ENCODE measurements at regions not wholly inside any gene's neighbourhood (a gene's known extent, or its start where the extent isn't known, plus 50 kb on each side); places are given as distances from the start of the nearest gene placed in this dataset.
"Not testable (repeated sequence)": the region's sequence is repeated elsewhere in the genome, so short reads cannot be mapped to it uniquely, and the experiment has no call there.

- ATAC-seq (ENCODE audit: poor library complexity) (peak; percentile 45), DNase-seq (no peak)
- intact Hi-C loops (cut with DNase I), result no loop called here
Observed at GRCh38 chr7:19554581-19554980, 154.3 kb downstream of the POLR1F start.

DNA sequence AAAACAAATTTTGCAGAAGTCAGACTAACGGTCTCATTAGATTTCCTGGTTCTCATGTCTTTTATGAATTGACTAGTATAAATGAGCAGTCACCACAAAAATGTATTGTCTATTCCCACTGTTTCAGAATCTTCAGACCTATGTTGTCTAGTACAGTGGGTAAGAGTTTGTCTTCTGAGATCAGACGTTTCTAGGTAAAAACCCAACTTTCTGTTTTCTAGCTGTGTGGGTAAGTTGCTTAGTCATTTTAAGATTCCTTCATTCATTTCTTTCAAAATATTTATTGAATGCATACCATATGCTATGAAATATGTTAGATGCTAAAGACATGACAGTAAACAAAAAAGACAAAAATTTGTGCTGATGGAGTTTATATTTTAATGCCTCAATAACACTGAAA lies 156.3 kb downstream of the POLR1F start:
- intact Hi-C loops (cut with DNase I), result no loop called here
- DNase-seq (no peak), ATAC-seq (ENCODE audit: poor library complexity) (no peak)

DNA sequence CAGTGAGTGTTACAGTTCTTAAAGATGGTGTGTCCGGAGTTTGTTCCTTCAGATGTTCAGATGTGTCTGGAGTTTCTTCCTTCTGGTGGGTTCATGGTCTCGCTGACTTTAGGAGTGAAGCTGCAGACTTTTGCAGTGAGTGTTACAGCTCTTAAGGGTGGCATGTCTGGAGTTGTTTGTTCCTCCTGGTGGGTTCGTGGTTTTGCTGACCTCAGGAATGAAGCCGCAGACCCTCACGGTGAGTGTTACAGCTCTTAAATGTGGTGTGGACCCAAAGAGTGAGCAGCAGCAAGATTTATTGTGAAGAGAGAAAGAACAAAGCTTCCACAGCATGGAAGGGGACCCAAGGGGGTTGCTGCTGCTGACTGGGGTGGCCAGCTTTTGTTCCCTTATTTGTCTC lies 159.6 kb downstream of the POLR1F start:
- ATAC-seq (ENCODE audit: poor library complexity); intact Hi-C loops (cut with DNase I): not testable (repeated sequence)

DNA sequence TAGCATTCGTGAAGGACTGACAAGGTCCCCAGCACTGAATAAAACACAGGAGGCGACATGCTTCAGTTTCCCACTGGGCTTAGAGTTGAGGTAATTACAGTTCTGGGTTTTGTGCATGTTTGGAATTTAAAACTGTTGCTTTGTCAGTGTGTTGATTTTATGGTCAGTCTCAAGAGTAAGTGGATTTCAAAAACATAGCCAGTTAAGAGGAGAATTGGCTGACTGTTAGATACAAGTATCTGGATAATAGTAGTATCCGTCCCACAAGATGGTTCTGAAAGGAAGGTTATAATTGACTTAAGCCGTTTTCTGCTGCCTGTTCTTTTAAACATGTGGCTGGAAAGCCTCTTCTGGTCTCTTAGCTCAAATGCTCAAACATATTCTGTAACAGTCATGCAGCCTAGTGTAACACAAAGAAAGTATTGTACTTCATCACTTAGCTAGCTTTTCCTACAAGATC lies 170.9 kb downstream of the POLR1F start:
- DNase-seq, result no peak
- intact Hi-C loops (cut with DNase I), result no loop called here
- ATAC-seq (ENCODE audit: poor library complexity), result peak; percentile 71

More for the DNA sequence above, 159.6 kb downstream of the POLR1F start:
- not testable (repeated sequence) for DNase-seq

GRCh38 chr7:19533266-19533665 lies 175.6 kb downstream of the POLR1F start:
- intact Hi-C loops (cut with DNase I), result no loop called here
- ATAC-seq (ENCODE audit: poor library complexity) (no peak), DNase-seq (no peak)

- DNase-seq, result no peak
- intact Hi-C loops (cut with DNase I), result no loop called here
- ATAC-seq (ENCODE audit: poor library complexity), result peak; percentile 95
Observed at GRCh38 chr7:19530852-19531251, 178.0 kb downstream of the POLR1F start.

DNA sequence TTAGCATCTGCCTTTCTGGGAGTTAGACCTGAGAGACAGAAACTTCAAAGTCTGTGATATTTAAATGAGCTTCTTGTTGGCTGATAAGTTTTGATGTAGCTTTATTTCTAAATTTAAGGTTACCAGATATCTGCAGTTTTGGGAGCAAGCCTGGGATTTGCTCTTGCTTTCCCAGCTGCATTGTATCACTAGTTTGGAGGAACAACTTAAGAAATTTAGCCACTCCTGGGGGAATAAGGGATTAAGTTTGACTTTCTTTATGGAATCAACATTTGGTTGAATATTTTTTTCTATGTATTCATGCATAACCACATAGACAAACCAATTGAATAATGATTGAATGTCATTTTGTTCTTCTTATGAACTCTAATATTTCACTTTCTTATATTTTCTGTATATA lies 178.6 kb downstream of the POLR1F start:
- no peak for DNase-seq
- ATAC-seq (ENCODE audit: poor library complexity), result peak; percentile 92
- intact Hi-C loops (cut with DNase I), result no loop called here

DNA sequence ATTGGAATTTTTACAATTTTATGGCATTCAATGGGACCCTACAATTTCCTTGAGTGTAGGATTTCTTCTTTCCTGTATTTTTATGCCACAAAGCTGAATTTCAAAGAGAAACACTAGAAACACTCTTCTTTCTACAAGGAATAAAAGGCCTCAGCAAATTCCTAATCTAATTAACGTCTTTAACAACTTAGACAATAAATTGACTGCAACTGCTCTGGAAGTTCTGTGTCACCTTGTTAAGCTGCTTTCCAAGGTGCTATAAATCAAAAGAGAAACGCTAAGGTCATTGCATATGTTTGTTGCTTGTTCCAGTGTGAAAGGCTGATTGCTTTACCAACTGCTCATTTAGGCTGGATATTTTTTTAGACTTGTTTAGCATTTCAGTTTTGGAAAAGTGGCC lies 182.2 kb downstream of the POLR1F start:
- DNase-seq, result no peak
- ATAC-seq (ENCODE audit: poor library complexity), result no peak
- intact Hi-C loops (cut with DNase I), result no loop called here

DNA sequence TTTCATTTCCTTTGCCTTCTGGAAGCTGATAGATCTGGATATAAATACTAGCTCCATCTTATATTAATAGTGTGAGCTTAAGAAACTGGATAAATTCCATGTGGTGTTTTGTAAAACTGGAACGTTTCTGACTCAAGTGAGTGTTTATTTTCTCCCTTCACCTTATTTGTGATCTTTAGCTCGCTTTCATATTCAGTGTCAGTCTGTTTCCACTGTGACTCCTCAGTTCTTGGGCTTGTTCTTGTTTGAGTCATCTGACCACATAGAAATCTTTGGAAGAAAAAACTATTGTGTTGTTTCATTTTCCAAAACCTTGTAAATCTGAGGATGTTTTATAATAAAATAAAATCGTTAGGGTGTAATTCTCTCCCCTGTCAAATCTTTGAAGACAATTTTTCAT lies 186.4 kb downstream of the POLR1F start:
- DNase-seq, result no peak
- intact Hi-C loops (cut with DNase I), result no loop called here
- no peak for ATAC-seq (ENCODE audit: poor library complexity)

DNA sequence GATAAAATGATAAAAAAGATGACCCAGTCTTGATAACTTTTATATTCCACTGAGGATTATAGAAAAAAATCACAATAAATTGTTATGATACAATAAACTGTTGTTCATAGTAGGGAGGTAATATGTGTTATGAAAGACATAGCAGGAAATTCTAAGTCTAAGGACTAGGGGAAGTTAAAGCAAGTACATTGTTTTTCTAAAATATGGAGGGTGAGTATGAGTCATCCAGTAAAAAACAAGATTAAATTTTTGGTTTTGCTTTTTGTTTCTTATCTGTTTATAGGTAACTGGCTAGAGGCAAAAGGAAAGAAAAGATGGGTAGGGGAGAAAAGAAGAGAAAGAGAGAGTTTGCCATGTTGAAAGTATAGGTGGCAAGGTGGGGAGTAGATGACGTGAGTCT lies 188.4 kb downstream of the POLR1F start:
- ATAC-seq (ENCODE audit: poor library complexity) (no peak), DNase-seq (no peak)
- intact Hi-C loops (cut with DNase I), result no loop called here

DNA sequence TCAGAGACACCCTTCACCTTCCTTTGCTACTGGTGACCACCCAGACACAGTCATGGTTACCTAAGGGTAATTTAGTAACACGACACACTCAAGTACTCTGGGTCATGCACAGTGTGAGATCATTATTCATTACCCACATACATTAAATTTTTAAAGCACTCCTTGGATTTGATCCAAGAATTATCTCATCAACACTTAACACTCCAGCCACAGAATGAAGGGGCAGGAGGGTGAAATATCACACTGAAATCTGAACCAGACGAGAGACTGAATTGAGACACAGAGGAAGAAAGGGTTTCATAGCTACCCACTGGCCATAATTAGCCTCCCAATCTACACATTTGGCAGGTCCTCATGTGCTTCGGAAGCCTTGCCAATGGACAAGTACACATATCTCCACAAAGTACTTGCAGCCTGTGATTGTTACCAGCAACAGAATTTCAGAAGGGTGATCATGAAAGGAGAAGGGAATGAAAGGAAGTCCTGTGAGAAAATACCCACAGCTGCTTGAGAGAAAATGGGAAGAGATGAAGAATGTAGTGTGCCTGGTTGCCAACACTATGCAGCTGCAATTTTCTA lies 189.3 kb downstream of the POLR1F start:
- intact Hi-C loops (cut with DNase I), result no loop called here
- no peak for DNase-seq
- peak; percentile 64 for ATAC-seq (ENCODE audit: poor library complexity)

DNA sequence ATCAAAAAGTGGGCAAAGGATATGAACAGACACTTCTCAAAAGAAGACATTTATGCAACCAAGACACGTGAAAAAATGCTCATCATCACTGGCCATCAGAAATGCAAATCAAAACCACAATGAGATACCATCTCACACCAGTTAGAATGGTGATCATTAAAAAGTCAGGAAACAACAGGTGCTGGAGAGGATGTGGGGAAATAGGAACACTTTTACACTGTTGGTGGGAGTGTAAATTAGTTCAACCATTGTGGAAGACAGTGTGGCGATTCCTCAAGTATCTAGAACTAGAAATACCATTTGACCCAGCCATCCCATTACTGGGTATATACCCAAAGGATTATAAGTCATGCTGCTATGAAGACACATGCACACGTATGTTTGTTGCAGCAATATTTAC lies 191.3 kb downstream of the POLR1F start:
- intact Hi-C loops (cut with DNase I); ATAC-seq (ENCODE audit: poor library complexity); DNase-seq: not testable (repeated sequence)

DNA sequence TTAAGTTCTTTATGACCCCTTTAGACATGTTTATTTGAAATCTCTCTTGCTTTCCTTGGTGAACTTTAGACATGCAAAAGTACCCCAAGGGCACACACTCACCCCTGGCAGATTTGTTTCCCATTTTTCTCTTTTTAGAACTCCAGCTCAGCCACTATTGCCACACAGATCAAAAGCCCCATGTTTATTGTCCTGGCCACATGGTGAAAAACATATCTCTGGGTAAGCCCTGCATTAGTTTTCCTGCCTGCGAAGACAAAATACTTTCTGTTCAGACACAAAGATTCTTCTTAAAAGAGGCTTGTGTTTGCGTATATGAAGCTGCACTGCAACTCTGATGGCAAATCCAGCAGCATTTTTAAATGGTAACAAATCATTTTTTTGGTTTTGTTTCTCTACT lies 200.0 kb downstream of the POLR1F start:
- intact Hi-C loops (cut with DNase I), result no loop called here
- ATAC-seq (ENCODE audit: poor library complexity) (no peak), DNase-seq (no peak)

DNA sequence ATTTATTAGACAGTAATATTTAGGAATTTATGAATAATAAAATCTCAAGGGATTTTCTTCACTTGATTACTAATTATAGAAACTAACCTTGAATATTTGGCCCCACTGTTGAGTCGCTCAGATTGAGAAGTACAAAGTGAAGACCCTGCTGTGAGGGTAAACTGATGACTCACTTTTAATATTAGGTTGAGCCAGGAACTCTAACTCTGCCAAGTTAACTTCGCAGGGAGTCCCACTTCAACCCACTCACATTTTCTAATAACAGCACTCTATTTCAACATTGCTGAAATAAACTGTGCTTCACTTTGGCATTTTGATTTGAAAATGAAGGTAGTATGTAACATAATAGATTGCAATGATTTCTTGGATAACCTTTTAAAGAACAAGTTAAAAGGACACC lies 200.7 kb downstream of the POLR1F start:
- intact Hi-C loops (cut with DNase I), result no loop called here
- ATAC-seq (ENCODE audit: poor library complexity) (no peak), DNase-seq (no peak)

DNA sequence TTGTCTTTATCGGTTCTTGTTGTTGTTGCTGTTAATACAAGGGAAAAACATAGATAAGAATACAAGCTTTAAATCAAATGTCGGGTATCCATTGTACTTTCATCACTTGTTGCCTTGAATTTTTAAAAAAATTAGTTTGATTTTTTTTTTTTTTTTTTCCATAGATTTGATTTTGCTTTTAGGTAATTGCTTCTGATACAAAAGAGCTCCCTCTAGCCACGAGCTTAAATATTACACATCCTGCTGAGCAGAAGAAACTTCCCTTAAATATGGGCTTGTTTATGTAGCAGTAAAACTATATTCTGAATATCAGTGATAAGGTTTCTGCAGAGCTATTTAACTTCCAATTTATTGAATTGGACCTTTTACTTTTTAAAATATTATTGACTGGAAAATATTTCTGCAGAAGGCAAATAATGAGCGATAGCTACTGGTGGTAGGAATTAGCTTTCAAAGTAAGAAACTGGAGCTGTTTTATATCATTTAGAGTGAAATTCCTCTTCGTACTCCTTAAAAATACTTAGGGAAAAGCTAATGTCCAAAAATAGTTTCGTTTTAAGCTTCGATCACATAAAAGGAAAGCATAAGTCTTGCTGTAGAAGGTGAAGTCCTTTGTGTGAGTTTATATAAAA lies 216.9 kb downstream of the POLR1F start:
- ATAC-seq (ENCODE audit: poor library complexity) (no peak), DNase-seq (no peak)
- intact Hi-C loops (cut with DNase I), result no loop called here

GRCh38 chr7:19491371-19491770 lies 217.5 kb downstream of the POLR1F start:
- intact Hi-C loops (cut with DNase I), result no loop called here
- DNase-seq (no peak), ATAC-seq (ENCODE audit: poor library complexity) (no peak)

DNA sequence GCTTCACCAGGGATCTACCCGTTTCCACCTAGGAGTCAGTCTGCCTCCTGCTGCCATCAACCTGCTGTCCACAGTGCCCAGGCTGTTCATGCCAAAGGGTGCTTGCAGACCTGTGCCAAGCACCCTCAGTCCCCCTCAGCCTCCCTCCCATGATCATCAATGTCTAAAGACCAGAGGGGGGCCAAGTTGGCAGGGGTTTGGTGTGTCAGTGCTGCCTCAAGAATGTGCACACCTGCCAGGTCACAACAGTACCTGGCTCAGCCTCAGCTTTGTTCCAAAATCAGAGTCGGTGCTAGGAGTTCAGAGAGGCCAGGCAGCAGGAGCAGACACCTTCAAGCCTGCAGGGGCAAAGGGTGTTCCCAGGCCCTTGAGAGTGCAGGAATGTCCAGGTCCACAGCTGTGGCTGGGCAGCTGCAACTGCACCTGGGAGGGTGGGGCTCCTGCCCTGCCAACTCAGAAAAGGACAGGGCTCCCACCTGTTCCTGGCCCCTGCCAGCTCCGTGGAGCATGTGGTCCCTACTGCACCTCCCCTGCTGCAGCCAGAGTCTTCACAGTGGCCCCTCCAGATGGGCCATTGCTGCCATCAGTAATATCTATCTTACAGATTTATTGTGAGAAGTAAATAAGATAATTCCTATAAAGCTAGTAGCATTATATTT lies 219.5 kb downstream of the POLR1F start:
- ATAC-seq (ENCODE audit: poor library complexity) (no peak), DNase-seq (no peak)
- intact Hi-C loops (cut with DNase I), result no loop called here

DNA sequence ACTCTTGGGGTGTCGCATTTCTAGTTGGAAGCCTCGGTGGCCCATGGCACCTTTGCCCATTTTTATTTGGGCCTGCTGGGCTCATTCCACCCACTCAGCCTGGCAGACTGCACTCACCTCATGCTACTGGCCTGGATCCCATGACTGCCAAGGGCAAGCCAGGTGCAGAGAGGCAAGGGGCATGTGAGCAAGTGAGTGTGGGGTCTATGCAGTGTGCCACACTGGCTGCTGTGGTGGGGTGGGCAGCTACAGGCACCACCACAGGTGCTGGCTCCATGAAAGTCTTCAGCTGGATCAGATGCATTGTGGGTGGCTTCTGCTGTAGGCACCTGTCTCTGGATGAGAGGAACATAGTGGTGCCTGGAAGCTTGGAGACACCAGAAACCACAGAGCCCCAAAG lies 220.8 kb downstream of the POLR1F start:
- no peak for ATAC-seq (ENCODE audit: poor library complexity)
- DNase-seq, result no peak
- intact Hi-C loops (cut with DNase I), result no loop called here

GRCh38 chr7:19482628-19483027 lies 226.2 kb downstream of the POLR1F start:
- no peak for ATAC-seq (ENCODE audit: poor library complexity)
- DNase-seq, result no peak
- intact Hi-C loops (cut with DNase I), result no loop called here

GRCh38 chr7:19480383-19480782 lies 228.5 kb downstream of the POLR1F start:
- DNase-seq (no peak), ATAC-seq (ENCODE audit: poor library complexity) (no peak)
- intact Hi-C loops (cut with DNase I), result no loop called here
